IMR-90 (cell line): ENCODE measurements at regions not wholly inside any gene's neighbourhood (a gene's known extent, or its start where the extent isn't known, plus 50 kb on each side); places are given as distances from the start of the nearest gene placed in this dataset.

Source experiments
- ATAC-seq: fragments of 200-7000 bp; cut with Tn5 transposase; 2 replicates; pipeline ENCODE4 v1.9.1; 2020; ENCODE audit warnings: low read depth, mild to moderate bottlenecking, moderate library complexity
- BruUV-seq: library from RNA; stranded (reverse); fragments of 400-500 nt; replicated peaks from 2 replicates; lab custom pipeline; 2021; lab: Mats Ljungman, UMichigan
- CTCF ChIA-PET: fragments of 300-600 bp; formaldehyde crosslinking; extraction: SDS; loops from one replicate; lab custom pipeline; 2021; ENCODE audit warnings: antibody characterized with exemption; lab: Yijun Ruan, JAX
- POLR2A ChIA-PET: fragments of 300-600 bp; sonication (Branson Sonifier 250); formaldehyde crosslinking; loops from one replicate; lab custom pipeline; 2022; ENCODE audit warnings: antibody characterized with exemption; ENCODE audit not compliant: unreplicated experiment; lab: Charles Lee
- DNase-seq: peaks from one replicate; pipeline ENCODE4 v3.0.0; 2013
- H2AFZ ChIP-seq: replicated peaks from 2 replicates; pipeline ENCODE3; 2013; ENCODE audit warnings: low read length, mild to moderate bottlenecking; ENCODE audit not compliant: poor library complexity
- H2AK5ac ChIP-seq: 2 replicates; pipeline ENCODE4 v1.6.1; 2013; ENCODE audit warnings: low read depth, low read length, inconsistent platforms
- H2AK9ac ChIP-seq: replicated peaks from 2 replicates; pipeline ENCODE3; 2013; ENCODE audit warnings: mild to moderate bottlenecking, low read depth, low read length, moderate library complexity; ENCODE audit not compliant: poor library complexity
- H2BK120ac ChIP-seq: 2 replicates; pipeline ENCODE4 v1.6.1; 2013; ENCODE audit warnings: low read depth, low read length, inconsistent platforms
- H2BK15ac ChIP-seq: 3 replicates; pipeline ENCODE4 v1.6.1; 2013; ENCODE audit warnings: low read depth, low read length, inconsistent platforms
- H2BK20ac ChIP-seq: 2 replicates; pipeline ENCODE4 v1.6.1; 2013; ENCODE audit warnings: low read depth, mild to moderate bottlenecking, inconsistent platforms, low read length, moderate library complexity
- H2BK5ac ChIP-seq: 2 replicates; pipeline ENCODE4 v1.6.1; 2013; ENCODE audit warnings: mild to moderate bottlenecking, low read depth, low read length, inconsistent platforms; ENCODE audit not compliant: poor library complexity, severe bottlenecking
- H3K14ac ChIP-seq: replicated peaks from 2 replicates; pipeline ENCODE4 v1.6.1; 2013; ENCODE audit warnings: low read depth, low read length, inconsistent platforms
- H3K18ac ChIP-seq: 2 replicates; pipeline ENCODE4 v1.6.1; 2013; ENCODE audit warnings: low read depth, low read length, control low read depth
- H3K23ac ChIP-seq: 2 replicates; pipeline ENCODE4 v1.6.1; 2013; ENCODE audit warnings: low read depth, low read length, inconsistent platforms
- H3K27ac ChIP-seq: 2 replicates; pipeline ENCODE4 v1.5.1; 2013; ENCODE audit warnings: mild to moderate bottlenecking, control low read depth, low read length; ENCODE audit not compliant: insufficient read depth
- H3K27me3 ChIP-seq: 2 replicates; pipeline ENCODE4 v1.6.1; 2013; ENCODE audit warnings: low read length; ENCODE audit not compliant: control insufficient read depth, insufficient read depth
- H3K36me3 ChIP-seq: 2 replicates; pipeline ENCODE4 v1.6.1; 2013; ENCODE audit warnings: low read length, mixed read lengths; ENCODE audit not compliant: control insufficient read depth, insufficient read depth
- H3K4ac ChIP-seq: 2 replicates; pipeline ENCODE4 v1.6.1; 2013; ENCODE audit warnings: low read depth, low read length, inconsistent platforms
- H3K4me1 ChIP-seq: 2 replicates; pipeline ENCODE4 v1.6.1; 2013; ENCODE audit warnings: low read length, mixed read lengths; ENCODE audit not compliant: control insufficient read depth, insufficient read depth
- H3K4me2 ChIP-seq: 2 replicates; pipeline ENCODE4 v1.6.1; 2013; ENCODE audit warnings: low read depth, mild to moderate bottlenecking, control low read depth, low read length, moderate library complexity
- H3K4me3 ChIP-seq: 2 replicates; pipeline ENCODE4 v1.5.1; 2013; ENCODE audit warnings: low read depth, mild to moderate bottlenecking, control low read depth, low read length, moderate library complexity; ENCODE audit not compliant: insufficient read depth
- H3K56ac ChIP-seq: 2 replicates; pipeline ENCODE4 v1.6.1; 2013; ENCODE audit warnings: low read length, inconsistent platforms; ENCODE audit not compliant: insufficient read depth; ENCODE audit errors: extremely low read depth
- H3K79me1 ChIP-seq, 2 experiments: 2 replicates each; pipeline ENCODE4 v1.6.1; 2013; ENCODE audit warnings: low read length in 2 of 2, inconsistent platforms in 1 of 2, low read depth in 1 of 2
- H3K9ac ChIP-seq: 2 replicates; pipeline ENCODE4 v1.6.1; 2013; ENCODE audit warnings: low read depth, low read length, control low read depth
- H3K9me1 ChIP-seq: 2 replicates; pipeline ENCODE4 v1.6.1; 2013; ENCODE audit warnings: low read length, inconsistent platforms; ENCODE audit not compliant: insufficient read depth
- H3K9me3 ChIP-seq: 2 replicates; pipeline ENCODE4 v1.6.1; 2013; ENCODE audit warnings: low read length; ENCODE audit not compliant: control insufficient read depth, insufficient read depth
- H4K20me1 ChIP-seq: 2 replicates; pipeline ENCODE4 v1.6.1; 2013; ENCODE audit warnings: low read length, inconsistent platforms; ENCODE audit not compliant: insufficient read depth
- H4K5ac ChIP-seq: 2 replicates; pipeline ENCODE4 v1.6.1; 2013; ENCODE audit warnings: mild to moderate bottlenecking, low read depth, low read length, control low read depth
- H4K8ac ChIP-seq, 2 experiments: 2 replicates each; pipeline ENCODE4 v1.6.1; 2013; ENCODE audit warnings: low read depth in 2 of 2, low read length in 2 of 2, control low read depth in 1 of 2, inconsistent platforms in 1 of 2
- H4K91ac ChIP-seq: 2 replicates; pipeline ENCODE4 v1.6.1; 2013; ENCODE audit warnings: low read depth, low read length, inconsistent platforms; ENCODE audit not compliant: insufficient read depth
- BHLHE40 ChIP-seq: fragments of 150-350 bp; IDR thresholded peaks from 2 replicates; pipeline ENCODE4 v1.6.1; 2016; ENCODE audit warnings: mild to moderate bottlenecking, low read depth, low read length
- CEBPB ChIP-seq: IDR thresholded peaks from 2 replicates; pipeline ENCODE4 v1.6.1; 2012; ENCODE audit warnings: low read depth, low read length, improper control_type of control experiment
- CHD1 ChIP-seq: IDR thresholded peaks from 2 replicates; pipeline ENCODE4 v1.6.1; 2012; ENCODE audit warnings: low read depth, low read length, improper control_type of control experiment
- FOS ChIP-seq: fragments of 150-350 bp; IDR thresholded peaks from 2 replicates; pipeline ENCODE4 v1.6.1; 2016; ENCODE audit warnings: low read depth, low read length
- MAFK ChIP-seq: IDR thresholded peaks from 2 replicates; pipeline ENCODE4 v1.6.1; 2012; ENCODE audit warnings: low read depth, low read length, improper control_type of control experiment
- MAZ ChIP-seq: IDR thresholded peaks from 2 replicates; pipeline ENCODE4 v1.6.1; 2012; ENCODE audit warnings: low read depth, mild to moderate bottlenecking, low read length, improper control_type of control experiment, moderate library complexity, borderline replicate concordance
- MXI1 ChIP-seq: IDR thresholded peaks from 2 replicates; pipeline ENCODE4 v1.6.1; 2012; ENCODE audit warnings: low read depth, mild to moderate bottlenecking, low read length, moderate library complexity, borderline replicate concordance
- NFE2L2 ChIP-seq: fragments of 150-350 bp; IDR thresholded peaks from 2 replicates; pipeline ENCODE4 v1.6.1; 2016; ENCODE audit warnings: low read depth, mild to moderate bottlenecking, low read length
- POLR2A ChIP-seq: IDR thresholded peaks from 2 replicates; pipeline ENCODE4 v1.6.1; 2012; ENCODE audit warnings: mild to moderate bottlenecking, low read depth, low read length
- RAD21 ChIP-seq: IDR thresholded peaks from 2 replicates; pipeline ENCODE4 v1.6.1; 2012; ENCODE audit warnings: low read length, improper control_type of control experiment
- RCOR1 ChIP-seq: IDR thresholded peaks from 2 replicates; pipeline ENCODE4 v1.6.1; 2012; ENCODE audit warnings: mild to moderate bottlenecking, low read length, improper control_type of control experiment; ENCODE audit not compliant: insufficient replicate concordance
- RFX5 ChIP-seq: IDR thresholded peaks from 2 replicates; pipeline ENCODE4 v1.8.0; 2012; ENCODE audit warnings: low read depth, mild to moderate bottlenecking, low read length, moderate library complexity
- SMC3 ChIP-seq: fragments of 150-350 bp; IDR thresholded peaks from 2 replicates; pipeline ENCODE4 v1.6.1; 2016; ENCODE audit warnings: low read depth, mild to moderate bottlenecking, antibody characterized with exemption, low read length, moderate library complexity
- USF2 ChIP-seq: fragments of 150-350 bp; IDR thresholded peaks from 2 replicates; pipeline ENCODE4 v1.6.1; 2017; ENCODE audit warnings: mild to moderate bottlenecking, antibody characterized with exemption, low read length, low read depth
- WGBS, 2 experiments: methylation state at CpG; one replicate each; pipeline versions ENCODE4 v1.1.5 to v1.1.7; 2013; ENCODE audit warnings: missing lambda C conversion rate in 2 of 2; ENCODE audit not compliant: insufficient read length in 1 of 2; ENCODE audit errors: extremely low coverage in 2 of 2; 5-methylcytosine and 5-hydroxymethylcytosine counted together
- dilution Hi-C: fragments of 300-500 bp; cut with HindIII; formaldehyde crosslinking; loops from one replicate; pipeline ENCODE4 v1.14.3; 2018; ENCODE audit warnings: low sequenced_read_pairs; ENCODE audit not compliant: unreplicated experiment
- in situ Hi-C: fragments of 300-500 bp; cut with MboI; formaldehyde crosslinking; loops from 3 replicates; pipeline ENCODE4 v1.14.3; 2019; ENCODE audit warnings: low sequenced_read_pairs, inconsistent platforms, mixed read lengths
- intact Hi-C: fragments of 100-400 bp; cut with micrococcal nuclease; formaldehyde crosslinking; loops from 2 replicates; pipeline ENCODE4 v1.10.0; 2022
- TF ChIP-seq, protein P1 (sequence below): conservative IDR thresholded peaks from 2 replicates; pipeline ENCODE4 v1.5.1; 2012; ENCODE audit warnings: mild to moderate bottlenecking, low read depth, low read length, improper control_type of control experiment
- TF ChIP-seq, protein P2 (sequence below): fragments of 150-350 bp; IDR thresholded peaks from 2 replicates; pipeline ENCODE4 v1.6.1; 2016; ENCODE audit warnings: low read depth, mild to moderate bottlenecking, low read length, moderate library complexity, borderline replicate concordance

GRCh38 chr10:131792809-131793208 lies 108.0 kb upstream of the PPP2R2D start:
- Histone ChIP-seq H2BK20ac (no peak overlapping the region), H3K4me1 (no peaks in the 10 kb centered on the region), H3K56ac (no peak overlapping the region), H2BK120ac (no peak overlapping the region), H3K9me3 (peaks cover 21% of the 10 kb centered on the region; the same call in 1 of the 2 replicates), H2AFZ (no peak overlapping the region), H2BK15ac (no peak overlapping the region), H3K4me2 (no peak overlapping the region), H4K8ac (no peak overlapping the region), H3K27me3 (no peaks in the 10 kb centered on the region), H3K4ac (no peak overlapping the region), H4K91ac (no peak overlapping the region), H3K23ac (no peak overlapping the region), H3K9ac (no peak overlapping the region), H2BK5ac (no peak overlapping the region), H2AK9ac (no peak overlapping the region), H3K9me1 (no peaks in the 10 kb centered on the region), H2AK5ac (no peak overlapping the region), H3K36me3 (no peaks in the 10 kb centered on the region), H3K14ac (no peak overlapping the region), H3K79me1 (no peaks in the 10 kb centered on the region), H4K20me1 (no peaks in the 10 kb centered on the region), H3K27ac (no peak overlapping the region), H3K4me3 (no peak overlapping the region), H3K18ac (no peak overlapping the region), H4K5ac (no peak overlapping the region)
- DNase-seq, result no peak
- TF ChIP-seq, protein P1, sequence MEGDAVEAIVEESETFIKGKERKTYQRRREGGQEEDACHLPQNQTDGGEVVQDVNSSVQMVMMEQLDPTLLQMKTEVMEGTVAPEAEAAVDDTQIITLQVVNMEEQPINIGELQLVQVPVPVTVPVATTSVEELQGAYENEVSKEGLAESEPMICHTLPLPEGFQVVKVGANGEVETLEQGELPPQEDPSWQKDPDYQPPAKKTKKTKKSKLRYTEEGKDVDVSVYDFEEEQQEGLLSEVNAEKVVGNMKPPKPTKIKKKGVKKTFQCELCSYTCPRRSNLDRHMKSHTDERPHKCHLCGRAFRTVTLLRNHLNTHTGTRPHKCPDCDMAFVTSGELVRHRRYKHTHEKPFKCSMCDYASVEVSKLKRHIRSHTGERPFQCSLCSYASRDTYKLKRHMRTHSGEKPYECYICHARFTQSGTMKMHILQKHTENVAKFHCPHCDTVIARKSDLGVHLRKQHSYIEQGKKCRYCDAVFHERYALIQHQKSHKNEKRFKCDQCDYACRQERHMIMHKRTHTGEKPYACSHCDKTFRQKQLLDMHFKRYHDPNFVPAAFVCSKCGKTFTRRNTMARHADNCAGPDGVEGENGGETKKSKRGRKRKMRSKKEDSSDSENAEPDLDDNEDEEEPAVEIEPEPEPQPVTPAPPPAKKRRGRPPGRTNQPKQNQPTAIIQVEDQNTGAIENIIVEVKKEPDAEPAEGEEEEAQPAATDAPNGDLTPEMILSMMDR, result no peak
- TF ChIP-seq RAD21 (no peak), NFE2L2 (no peak), RFX5 (no peak), USF2 (no peak), CHD1 (no peak), POLR2A (no peak), RCOR1 (no peak), CEBPB (no peak), MAZ (no peak), FOS (no peak), BHLHE40 (no peak), SMC3 (no peak), MAFK (no peak), MXI1 (no peak)
- TF ChIP-seq, protein P2, sequence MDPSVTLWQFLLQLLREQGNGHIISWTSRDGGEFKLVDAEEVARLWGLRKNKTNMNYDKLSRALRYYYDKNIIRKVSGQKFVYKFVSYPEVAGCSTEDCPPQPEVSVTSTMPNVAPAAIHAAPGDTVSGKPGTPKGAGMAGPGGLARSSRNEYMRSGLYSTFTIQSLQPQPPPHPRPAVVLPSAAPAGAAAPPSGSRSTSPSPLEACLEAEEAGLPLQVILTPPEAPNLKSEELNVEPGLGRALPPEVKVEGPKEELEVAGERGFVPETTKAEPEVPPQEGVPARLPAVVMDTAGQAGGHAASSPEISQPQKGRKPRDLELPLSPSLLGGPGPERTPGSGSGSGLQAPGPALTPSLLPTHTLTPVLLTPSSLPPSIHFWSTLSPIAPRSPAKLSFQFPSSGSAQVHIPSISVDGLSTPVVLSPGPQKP, result no peak
- ChIA-PET CTCF (no interaction called here), POLR2A (no interaction called here)
- ATAC-seq, result no peak
- intact Hi-C loops (no loop called here), dilution Hi-C loops (no loop called here), in situ Hi-C loops (no loop called here)
- no TSS peak for BruUV-seq
- no CpG with 5 or more reads among the region's 7 CpGs for WGBS, 2 experiments
